ENCODE measurements at regions not wholly inside any gene's neighbourhood (a gene's known extent, or its start where the extent isn't known, plus 50 kb on each side); places are given as distances from the start of the nearest gene placed in this dataset.
"Not testable (repeated sequence)": the region's sequence is repeated elsewhere in the genome, so short reads cannot be mapped to it uniquely, and the experiment has no call there.

- DNase-seq: no peak
Measured at GRCh38 chr6:71206089-71206488, 82.5 kb upstream of the OGFRL1 start.

DNA sequence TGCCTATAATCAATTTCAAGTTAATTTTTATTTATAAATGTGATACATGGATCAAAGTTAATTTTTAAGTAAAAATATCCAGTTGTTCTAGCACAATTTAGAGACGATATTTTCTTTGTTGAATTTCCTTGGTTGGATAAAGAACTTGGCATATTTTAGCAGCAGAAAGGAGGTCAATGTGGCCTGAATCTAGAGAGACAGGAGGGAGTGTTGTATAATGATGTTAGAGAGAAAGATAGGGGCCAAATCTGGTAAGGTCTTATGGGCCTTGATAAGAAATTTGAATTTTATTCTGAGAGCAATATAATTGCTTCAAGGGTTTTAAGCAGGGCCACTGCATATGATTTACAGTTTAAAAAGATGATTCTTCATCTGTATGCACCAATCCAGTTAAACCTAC lies 79.4 kb upstream of the OGFRL1 start:
- no peak for DNase-seq

DNA sequence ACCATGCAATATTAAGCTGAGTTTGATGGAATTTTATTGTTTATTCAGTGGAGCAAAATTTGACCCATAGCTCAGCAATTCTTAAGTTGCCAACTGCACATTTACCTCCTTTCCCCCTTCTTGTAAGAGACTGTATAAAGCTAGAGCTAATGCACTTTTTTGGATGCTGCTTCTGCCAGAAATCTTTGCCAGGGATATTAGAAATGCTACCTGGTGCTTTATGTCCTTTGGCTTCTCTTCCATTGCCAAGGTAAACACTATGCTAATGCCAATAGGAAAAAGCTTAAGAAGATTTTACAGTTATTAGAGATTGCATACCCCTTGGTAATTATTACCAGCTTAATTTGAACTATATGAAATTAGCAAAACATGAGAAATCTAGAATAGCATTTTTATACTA lies 79.0 kb upstream of the OGFRL1 start:
- no peak for DNase-seq

DNA sequence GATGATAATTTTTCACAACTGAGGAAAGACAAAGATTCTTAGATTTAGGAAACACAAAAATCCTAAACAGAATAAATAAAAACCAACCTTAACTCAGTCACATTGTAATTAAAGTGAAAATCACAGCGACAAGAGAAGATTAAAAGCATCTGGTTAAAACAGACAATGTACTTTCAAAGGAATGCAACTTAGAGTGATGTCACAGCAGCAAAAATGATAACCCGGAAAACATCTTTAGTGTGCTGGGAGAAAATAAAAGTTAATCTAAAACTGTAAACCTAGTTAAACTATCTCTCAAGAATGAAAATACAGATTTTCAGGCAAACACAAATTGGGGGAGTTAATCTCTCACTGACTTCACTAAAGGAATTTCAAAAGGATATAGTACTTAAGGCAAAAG lies 76.8 kb upstream of the OGFRL1 start:
- DNase-seq: no peak

GRCh38 chr6:71220466-71220865 lies 68.1 kb upstream of the OGFRL1 start:
- no peak for DNase-seq

DNA sequence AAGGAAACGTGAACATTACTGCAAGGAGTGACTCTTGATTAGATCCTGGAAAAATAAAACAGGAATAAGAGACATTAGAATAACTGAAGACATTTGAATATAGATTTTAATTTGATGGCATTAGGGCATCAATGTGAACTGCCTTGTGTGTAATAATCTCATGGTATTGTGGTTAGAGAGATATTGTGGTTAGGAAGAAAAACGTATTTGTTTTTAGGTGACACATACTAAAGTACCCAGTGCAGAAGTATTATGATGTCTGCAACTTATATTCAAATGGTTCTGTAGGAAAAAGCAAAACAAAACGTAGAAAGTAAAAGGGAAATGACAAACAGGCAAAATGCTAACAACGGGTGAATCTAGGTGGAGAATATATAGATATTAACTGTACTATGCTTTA lies 65.9 kb upstream of the OGFRL1 start:
- no peak for DNase-seq

GRCh38 chr6:71224011-71224410 lies 64.6 kb upstream of the OGFRL1 start:
- no peak for DNase-seq

DNA sequence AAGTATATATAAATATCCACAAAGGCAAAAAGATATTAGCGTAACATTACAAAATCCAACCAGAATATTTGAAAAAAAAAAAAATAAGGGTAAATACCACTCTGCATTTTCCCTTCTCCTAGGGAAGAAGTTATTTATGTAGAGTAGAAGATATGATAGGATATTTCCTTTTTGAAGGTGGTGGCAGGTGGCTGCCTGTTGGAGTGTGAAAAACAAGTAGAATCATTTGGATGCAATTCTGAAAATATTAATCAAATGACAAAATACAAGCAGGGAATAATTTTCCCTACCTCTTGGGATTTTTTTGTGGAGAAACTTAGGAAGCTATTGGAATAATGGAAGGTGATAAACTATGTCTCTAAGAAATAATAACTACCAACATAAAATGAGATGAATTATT lies 62.5 kb upstream of the OGFRL1 start:
- DNase-seq: no peak

DNA sequence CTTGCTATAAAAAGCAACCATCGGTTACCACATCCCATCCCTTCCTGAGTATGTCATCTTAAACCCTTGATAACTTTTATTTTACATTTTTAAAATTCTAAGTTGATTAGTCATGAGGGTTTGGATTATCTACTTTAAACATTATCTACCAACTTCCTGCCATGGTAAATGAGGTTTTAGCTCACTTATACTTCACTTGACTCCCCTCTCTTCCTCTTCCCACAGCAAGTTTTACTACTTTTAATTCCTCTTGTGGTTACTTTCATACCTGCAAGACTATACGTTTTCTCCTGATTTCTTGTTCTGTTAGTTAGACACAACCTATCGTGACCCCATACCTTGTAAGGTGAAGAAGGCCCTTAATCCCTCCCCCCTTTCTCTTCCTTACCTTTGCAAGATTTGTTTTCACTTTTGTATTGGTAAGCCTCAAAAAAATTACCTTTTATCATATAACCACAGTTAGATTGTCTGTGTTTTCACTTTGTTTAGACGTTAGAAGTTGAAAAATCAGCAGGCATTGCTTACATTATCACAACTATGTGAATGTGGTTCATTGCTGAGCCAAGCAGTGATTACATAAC lies 60.1 kb upstream of the OGFRL1 start:
- DNase-seq: peak; percentile 35

- no peak for DNase-seq
Measured at GRCh38 chr6:71229477-71229876, 59.1 kb upstream of the OGFRL1 start.

DNA sequence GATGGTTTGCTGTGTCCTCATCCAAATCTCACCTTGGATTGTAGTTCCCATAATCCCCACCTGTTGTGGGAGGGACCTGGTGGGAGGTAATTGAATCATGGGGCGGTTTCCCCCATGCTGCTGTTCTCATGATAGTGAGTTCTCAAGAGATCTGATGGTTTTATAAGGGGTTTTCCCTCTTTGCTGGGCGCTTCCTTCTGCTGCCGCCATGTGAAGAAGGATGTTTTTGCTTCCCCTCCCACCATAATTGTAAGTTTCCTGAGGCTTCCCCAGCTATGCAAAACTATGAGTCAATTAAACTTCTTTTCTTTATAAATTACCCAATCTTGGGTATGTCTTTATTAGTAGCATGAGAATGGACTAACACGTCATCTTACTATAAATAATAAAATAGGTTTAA lies 55.7 kb upstream of the OGFRL1 start:
- not testable (repeated sequence) for DNase-seq

GRCh38 chr6:71236926-71237434 lies 51.6 kb upstream of the OGFRL1 start:
- DNase-seq: no peak

- DNase-seq: no peak
Measured at GRCh38 chr6:71238351-71238750, 50.3 kb upstream of the OGFRL1 start.

Data from CD4-positive, alpha-beta T cell treated with Interleukin-21 for 1 hour (primary cell).